ENCODE measurements at regions not wholly inside any gene's neighbourhood (a gene's known extent, or its start where the extent isn't known, plus 50 kb on each side); places are given as distances from the start of the nearest gene placed in this dataset.

GRCh38 chr4:20509315-20509714, 190.9 kb upstream of the PACRGL start:
- TF ChIP-seq POLR2AphosphoS5 (IDR thresholded peaks at IDR 0.05; ENCODE audit: borderline replicate concordance, low read depth, low read length) (no peak), EZH2 (IDR thresholded peaks at IDR 0.05) (no peak)

All from SK-N-MC (cell line).